HCT116 (cell line): ENCODE measurements at regions not wholly inside any gene's neighbourhood (a gene's known extent, or its start where the extent isn't known, plus 50 kb on each side); places are given as distances from the start of the nearest gene placed in this dataset.

ENCODE experiments used
- ATAC-seq: fragments of 200-7000 bp; cut with Tn5 transposase; 2 replicates; pipeline ENCODE4 v1.9.1; 2020; ENCODE audit warnings: mild to moderate bottlenecking, moderate library complexity
- BruUV-seq: library from RNA; stranded (reverse); fragments of 400-500 nt; replicated peaks from 2 replicates; lab custom pipeline; 2021; lab: Mats Ljungman, UMichigan
- CTCF ChIA-PET: fragments of 300-600 bp; sonication (Branson Sonifier 250); formaldehyde crosslinking; loops from one replicate; lab custom pipeline; 2021; ENCODE audit warnings: antibody characterized with exemption; lab: Charles Lee
- POLR2A ChIA-PET: fragments of 300-600, 350-600 bp; sonication (Branson Sonifier 250); formaldehyde crosslinking; loops from one replicate; lab custom pipeline; 2021; ENCODE audit warnings: antibody characterized with exemption; lab: Charles Lee
- RAD21 ChIA-PET, 2 experiments: fragments of 300-600 bp; sonication (Branson Sonifier 250); formaldehyde crosslinking; loops; one replicate each; lab custom pipeline; 2023; ENCODE audit warnings: low total read pairs in 2 of 2; ENCODE audit not compliant: uncharacterized antibody in 2 of 2, unreplicated experiment in 2 of 2, low non-redundant PET in 1 of 2; lab: Charles Lee
- DNase-seq: peaks from one replicate; pipeline ENCODE4 v3.0.0-alpha.2; 2010; ENCODE audit warnings: low read depth, low spot score
- H2AFZ ChIP-seq: fragments of 200-600 bp; shearing (Covaris generic), sonication (generic); 2 replicates; pipeline ENCODE4 v1.6.1; 2017; ENCODE audit warnings: low read depth, mixed run types, mixed read lengths, antibody characterized with exemption, low read length; ENCODE audit not compliant: poor library complexity, severe bottlenecking
- H3K27ac ChIP-seq: 2 replicates; pipeline ENCODE4 v1.5.1; 2012; ENCODE audit warnings: low read depth, low read length
- H3K27me3 ChIP-seq: fragments of 200-600 bp; sonication (generic); 2 replicates; pipeline ENCODE4 v1.6.1; 2016; ENCODE audit warnings: mixed run types, low read length, mixed read lengths; ENCODE audit not compliant: insufficient read depth
- H3K36me3 ChIP-seq, 2 experiments: fragments of 200-500 bp in 1 of 2; fragments of 200-600 bp in 1 of 2; sonication (Bioruptor generic) in 1 of 2; sonication (generic) in 1 of 2; 2 replicates each; pipeline versions ENCODE4 v1.5.1 to v1.6.1; 2014 to 2016; ENCODE audit warnings: low read length in 2 of 2, inconsistent platforms in 1 of 2, mixed read lengths in 1 of 2, mixed run types in 1 of 2; ENCODE audit not compliant: insufficient read depth in 2 of 2, control insufficient read depth in 1 of 2
- H3K4me1 ChIP-seq, 2 experiments: fragments of 200-600 bp in 1 of 2; sonication (generic) in 1 of 2; 2 replicates each; pipeline versions ENCODE4 v1.5.1 to v1.6.1; 2012 to 2017; ENCODE audit warnings: low read length in 2 of 2, inconsistent platforms in 1 of 2, mild to moderate bottlenecking in 1 of 2, mixed read lengths in 1 of 2, mixed run types in 1 of 2, moderate library complexity in 1 of 2; ENCODE audit not compliant: insufficient read depth in 2 of 2, control insufficient read depth in 1 of 2
- H3K4me2 ChIP-seq: fragments of 200-600 bp; sonication (generic); 2 replicates; pipeline ENCODE4 v1.6.1; 2017; ENCODE audit warnings: mixed run types, low read length, mixed read lengths
- H3K4me3 ChIP-seq, 2 experiments: fragments of 200-600 bp in 1 of 2; sonication (generic) in 1 of 2; replicated peaks in 1 of 2; 2 replicates each; pipeline ENCODE4 v1.5.1; 2011 to 2016; ENCODE audit warnings: low read length in 2 of 2, control low read depth in 1 of 2, low read depth in 1 of 2, mild to moderate bottlenecking in 1 of 2, mixed read lengths in 1 of 2, mixed run types in 1 of 2
- H3K79me2 ChIP-seq: fragments of 200-600 bp; sonication (generic); 2 replicates; pipeline ENCODE4 v1.6.1; 2017; ENCODE audit warnings: mild to moderate bottlenecking, mixed run types, low read length, moderate library complexity, mixed read lengths; ENCODE audit not compliant: insufficient read depth
- H3K9ac ChIP-seq: fragments of 200-600 bp; sonication (generic); 2 replicates; pipeline ENCODE4 v1.6.1; 2016; ENCODE audit warnings: low read length, mixed read lengths
- H3K9me2 ChIP-seq: fragments of 200-600 bp; sonication (generic), shearing (Covaris generic); 2 replicates; pipeline ENCODE4 v1.6.1; 2017; ENCODE audit warnings: mixed run types, mild to moderate bottlenecking, moderate library complexity; ENCODE audit not compliant: insufficient read depth
- H3K9me3 ChIP-seq, 2 experiments: fragments of 200-500 bp in 1 of 2; fragments of 200-600 bp in 1 of 2; sonication (Bioruptor generic) in 1 of 2; sonication (generic) in 1 of 2; 2 replicates each; pipeline ENCODE4 v1.6.1; 2014 to 2017; ENCODE audit warnings: low read length in 2 of 2, mixed read lengths in 2 of 2, inconsistent platforms in 1 of 2, low read depth in 1 of 2, mild to moderate bottlenecking in 1 of 2, mixed run types in 1 of 2, moderate library complexity in 1 of 2; ENCODE audit not compliant: control insufficient read depth in 1 of 2, insufficient read depth in 1 of 2
- H4K20me1 ChIP-seq: fragments of 200-600 bp; sonication (generic), shearing (Covaris generic); 2 replicates; pipeline ENCODE4 v1.6.1; 2017; ENCODE audit warnings: mixed run types, mild to moderate bottlenecking, moderate library complexity; ENCODE audit not compliant: insufficient read depth
- CBX3 ChIP-seq: IDR thresholded peaks from 2 replicates; pipeline ENCODE4 v1.6.1; 2012; ENCODE audit warnings: low read depth
- CEBPB ChIP-seq: IDR thresholded peaks from 2 replicates; pipeline ENCODE4 v1.6.1; 2012; ENCODE audit warnings: low read depth
- ELF1 ChIP-seq: IDR thresholded peaks from 2 replicates; pipeline ENCODE4 v1.6.1; 2012; ENCODE audit warnings: low read depth, borderline replicate concordance
- EZH2phosphoT487 ChIP-seq: fragments of 200-600 bp; IDR thresholded peaks from 2 replicates; pipeline ENCODE4 v1.6.1; 2018; ENCODE audit warnings: antibody characterized with exemption, borderline replicate concordance
- FOSL1 ChIP-seq: IDR thresholded peaks from 2 replicates; pipeline ENCODE4 v1.6.1; 2012; ENCODE audit warnings: low read depth
- JUND ChIP-seq: IDR thresholded peaks from 2 replicates; pipeline ENCODE4 v1.6.1; 2012
- MAX ChIP-seq: IDR thresholded peaks from 2 replicates; pipeline ENCODE4 v1.6.1; 2012
- REST ChIP-seq: IDR thresholded peaks from 2 replicates; pipeline ENCODE4 v1.6.1; 2012; ENCODE audit warnings: low read depth
- SIN3A ChIP-seq: IDR thresholded peaks from 2 replicates; pipeline ENCODE4 v1.6.1; 2012; ENCODE audit warnings: low read depth
- SP1 ChIP-seq: IDR thresholded peaks from 2 replicates; pipeline ENCODE4 v1.6.1; 2012; ENCODE audit warnings: low read depth
- YY1 ChIP-seq: IDR thresholded peaks from 2 replicates; pipeline ENCODE4 v1.6.1; 2011; ENCODE audit warnings: low read length, low read depth, moderate library complexity, mild to moderate bottlenecking; ENCODE audit not compliant: insufficient replicate concordance; ENCODE audit errors: extremely low read depth
- intact Hi-C: fragments of 100-400 bp; cut with micrococcal nuclease; formaldehyde crosslinking; loops from 2 replicates; pipeline ENCODE4 v1.10.0; 2022
- TF ChIP-seq, protein P1 (sequence below): IDR thresholded peaks from 2 replicates; pipeline ENCODE4 v1.6.1; 2011; ENCODE audit warnings: mild to moderate bottlenecking, low read length, moderate library complexity; ENCODE audit not compliant: insufficient replicate concordance; ENCODE audit errors: extremely low read depth

- TF ChIP-seq, protein P1, sequence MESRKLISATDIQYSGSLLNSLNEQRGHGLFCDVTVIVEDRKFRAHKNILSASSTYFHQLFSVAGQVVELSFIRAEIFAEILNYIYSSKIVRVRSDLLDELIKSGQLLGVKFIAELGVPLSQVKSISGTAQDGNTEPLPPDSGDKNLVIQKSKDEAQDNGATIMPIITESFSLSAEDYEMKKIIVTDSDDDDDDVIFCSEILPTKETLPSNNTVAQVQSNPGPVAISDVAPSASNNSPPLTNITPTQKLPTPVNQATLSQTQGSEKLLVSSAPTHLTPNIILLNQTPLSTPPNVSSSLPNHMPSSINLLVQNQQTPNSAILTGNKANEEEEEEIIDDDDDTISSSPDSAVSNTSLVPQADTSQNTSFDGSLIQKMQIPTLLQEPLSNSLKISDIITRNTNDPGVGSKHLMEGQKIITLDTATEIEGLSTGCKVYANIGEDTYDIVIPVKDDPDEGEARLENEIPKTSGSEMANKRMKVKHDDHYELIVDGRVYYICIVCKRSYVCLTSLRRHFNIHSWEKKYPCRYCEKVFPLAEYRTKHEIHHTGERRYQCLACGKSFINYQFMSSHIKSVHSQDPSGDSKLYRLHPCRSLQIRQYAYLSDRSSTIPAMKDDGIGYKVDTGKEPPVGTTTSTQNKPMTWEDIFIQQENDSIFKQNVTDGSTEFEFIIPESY, result no peak
These were observed 329.9 kb downstream of the TRIB2 start (continued) for GRCh38 chr2:13046557-13047165.

DNA sequence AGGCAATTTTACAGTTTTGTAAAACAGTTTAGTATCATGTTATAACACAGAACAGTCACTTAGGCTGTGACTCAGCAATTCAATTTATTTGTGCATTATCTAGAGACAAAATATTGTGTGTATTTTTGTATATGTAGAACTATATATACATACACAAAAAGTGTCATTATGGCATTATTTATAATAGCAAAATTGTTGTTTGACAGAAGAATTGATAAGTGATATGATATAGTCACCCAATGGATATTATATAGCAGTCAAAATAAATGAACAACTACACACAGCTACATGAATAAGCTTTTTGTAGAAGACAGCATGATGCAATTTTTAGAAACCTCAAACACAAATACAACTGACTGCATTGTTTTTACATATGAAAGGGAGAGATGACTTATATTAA lies 334.0 kb downstream of the TRIB2 start:
- TF ChIP-seq CEBPB, result 0 out of 2 replicates have a peak, but pooled peaks have one; percentile 29
- TF ChIP-seq ELF1, result no peak
- TF ChIP-seq, all 23 proteins: peak for 1
- ChIA-PET CTCF (no interaction called here), POLR2A (no interaction called here), RAD21 (no interaction called here)
- Histone ChIP-seq H3K36me3 (no peaks in the 10 kb centered on the region), H3K4me2 (no peak overlapping the region), H3K79me2 (no peaks in the 10 kb centered on the region), H4K20me1 (no peaks in the 10 kb centered on the region), H3K9ac (no peak overlapping the region), H3K9me2 (no peaks in the 10 kb centered on the region), H3K4me3 (no peak overlapping the region), H2AFZ (no peak overlapping the region), H3K4me1 (no peaks in the 10 kb centered on the region), H3K27ac (no peak overlapping the region), H3K27me3 (no peaks in the 10 kb centered on the region), H3K9me3 (no peaks in the 10 kb centered on the region)
- BruUV-seq, result no TSS peak
- DNase-seq (no peak), ATAC-seq (no peak)
- intact Hi-C loops, result no loop called here

- CTCF ChIA-PET, result no interaction called here
- RAD21 ChIA-PET, result no interaction called here
- H3K27me3 ChIP-seq, result no peaks in the 10 kb centered on the region
- no peaks in the 10 kb centered on the region for H3K9me2 ChIP-seq
- intact Hi-C loops, result no loop called here
- H3K9ac ChIP-seq, result no peak overlapping the region
- BruUV-seq, result no TSS peak
- no peak overlapping the region for H2AFZ ChIP-seq
- H3K4me2 ChIP-seq, result no peak overlapping the region
- DNase-seq, result no peak
- no peaks in the 10 kb centered on the region for H4K20me1 ChIP-seq
- no peaks in the 10 kb centered on the region for H3K36me3 ChIP-seq
- H3K79me2 ChIP-seq, result no peaks in the 10 kb centered on the region
- no peak overlapping the region for H3K27ac ChIP-seq
- POLR2A ChIA-PET, result no interaction called here
- no peak for ATAC-seq
- no peak overlapping the region for H3K4me3 ChIP-seq
- no peaks in the 10 kb centered on the region for H3K4me1 ChIP-seq
- no peaks in the 10 kb centered on the region for H3K9me3 ChIP-seq
- TF ChIP-seq JUND, result no peak
- no peak for TF ChIP-seq MAX
- no peak for TF ChIP-seq REST
- no peak for TF ChIP-seq YY1
- TF ChIP-seq EZH2phosphoT487, result no peak
- TF ChIP-seq CEBPB, result no peak
- TF ChIP-seq CBX3, result no peak
- TF ChIP-seq FOSL1, result no peak
- TF ChIP-seq SIN3A, result no peak
- no peak for TF ChIP-seq SP1
These were observed 335.8 kb downstream of the TRIB2 start for GRCh38 chr2:13052547-13052946.
